ENCODE measurements at regions not wholly inside any gene's neighbourhood (a gene's known extent, or its start where the extent isn't known, plus 50 kb on each side); places are given as distances from the start of the nearest gene placed in this dataset.
A peak's percentile ranks its signal among the peaks of the same experiment; 100 is the strongest.
"Not testable (repeated sequence)": the region's sequence is repeated elsewhere in the genome, so short reads cannot be mapped to it uniquely, and the experiment has no call there.

DNA sequence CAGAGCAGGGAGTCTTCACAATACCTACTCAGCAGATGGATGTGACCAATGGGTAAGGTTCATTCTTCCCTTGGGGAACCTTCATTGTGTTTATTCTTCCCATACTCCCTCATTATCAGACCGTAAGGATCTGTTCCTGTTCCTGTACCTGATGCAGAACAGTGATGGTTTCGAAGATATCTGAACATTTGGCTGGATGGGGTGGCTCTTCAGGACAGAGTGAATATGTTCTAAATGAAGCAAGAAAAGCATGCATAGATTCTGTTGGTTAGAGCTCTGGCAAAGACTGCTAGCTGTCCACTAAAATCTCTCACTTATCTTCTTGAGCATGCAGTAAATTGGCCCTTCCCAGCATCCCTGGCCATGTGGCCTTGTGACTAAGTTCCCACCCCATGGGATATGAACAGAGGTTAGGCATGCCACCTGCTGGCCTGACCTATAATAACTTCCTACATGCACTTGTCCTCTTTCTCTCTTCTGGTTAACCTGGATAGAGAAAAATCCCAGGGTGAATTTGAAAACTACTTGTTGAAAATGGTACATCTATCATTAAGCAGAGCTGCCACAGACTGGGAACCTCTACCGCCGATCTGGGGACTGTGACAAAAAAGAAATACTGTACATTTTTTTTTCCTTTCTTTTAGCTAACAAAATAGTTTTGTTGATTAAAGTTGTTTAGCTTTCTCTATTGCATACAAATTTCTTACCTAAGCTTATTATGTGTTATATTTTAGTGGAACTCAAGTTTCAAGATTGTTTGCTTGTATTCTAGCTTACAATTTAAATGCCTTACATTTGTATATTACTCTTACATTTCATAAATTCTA is 60.0 kb upstream of the BANK1 start:
- peak; percentile 63 for DNase-seq

DNA sequence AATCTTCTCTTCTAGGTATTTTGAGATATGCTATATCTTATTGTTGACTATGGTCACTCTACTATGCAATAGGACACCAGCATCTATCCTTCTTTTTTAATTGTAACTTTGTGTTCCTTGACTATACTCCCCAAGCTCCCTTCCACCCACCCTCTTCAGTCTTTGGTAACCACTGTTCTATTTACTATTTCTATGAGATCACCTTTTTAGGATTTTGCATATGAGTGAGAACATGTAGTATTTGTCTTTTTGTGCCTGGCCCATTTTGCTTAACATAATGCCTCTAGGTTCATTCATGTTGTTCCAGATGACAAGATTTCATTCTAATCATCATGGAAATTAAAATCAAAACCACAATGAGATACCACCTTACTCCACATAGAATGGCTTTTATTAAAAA is 63.3 kb upstream of the BANK1 start:
- no peak for DNase-seq

DNA sequence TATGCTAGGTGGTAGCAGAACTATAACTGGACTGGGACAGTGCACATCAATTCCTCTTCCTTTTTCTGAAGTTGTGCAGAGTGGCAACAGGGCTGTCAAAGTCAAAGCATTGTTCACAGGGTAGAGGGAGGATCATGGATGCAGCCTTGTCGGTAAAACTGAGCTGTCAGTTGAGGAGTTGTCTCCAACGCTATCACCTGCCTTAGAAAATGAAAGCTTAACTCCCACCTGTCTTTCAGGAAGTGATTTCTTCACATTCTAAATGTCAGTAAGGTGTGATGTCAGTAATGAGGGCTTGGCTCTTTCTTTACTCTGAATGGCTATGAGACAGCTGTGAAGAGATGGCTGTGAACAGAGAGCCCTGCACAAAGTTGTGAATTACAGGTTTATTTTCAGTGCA is 66.4 kb upstream of the BANK1 start:
- no peak for DNase-seq

DNA sequence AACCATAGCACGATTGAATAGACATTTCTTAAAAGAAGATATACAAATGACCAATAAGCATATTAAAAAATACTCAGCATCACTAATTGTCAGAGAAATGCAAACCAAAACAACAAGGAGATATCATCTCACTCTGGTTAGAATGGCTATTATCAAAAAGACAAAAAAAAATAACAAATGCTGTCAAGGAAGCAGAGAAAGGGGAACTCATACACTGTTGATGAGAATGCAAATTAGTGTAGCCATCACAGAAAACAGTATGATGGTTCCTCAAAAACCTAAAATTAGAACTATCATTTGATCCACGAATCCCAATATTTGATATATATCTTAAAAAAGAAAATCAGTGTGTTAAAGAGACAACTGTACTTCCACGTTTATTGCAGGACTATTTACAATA is 71.7 kb upstream of the BANK1 start:
- no peak for DNase-seq

DNA sequence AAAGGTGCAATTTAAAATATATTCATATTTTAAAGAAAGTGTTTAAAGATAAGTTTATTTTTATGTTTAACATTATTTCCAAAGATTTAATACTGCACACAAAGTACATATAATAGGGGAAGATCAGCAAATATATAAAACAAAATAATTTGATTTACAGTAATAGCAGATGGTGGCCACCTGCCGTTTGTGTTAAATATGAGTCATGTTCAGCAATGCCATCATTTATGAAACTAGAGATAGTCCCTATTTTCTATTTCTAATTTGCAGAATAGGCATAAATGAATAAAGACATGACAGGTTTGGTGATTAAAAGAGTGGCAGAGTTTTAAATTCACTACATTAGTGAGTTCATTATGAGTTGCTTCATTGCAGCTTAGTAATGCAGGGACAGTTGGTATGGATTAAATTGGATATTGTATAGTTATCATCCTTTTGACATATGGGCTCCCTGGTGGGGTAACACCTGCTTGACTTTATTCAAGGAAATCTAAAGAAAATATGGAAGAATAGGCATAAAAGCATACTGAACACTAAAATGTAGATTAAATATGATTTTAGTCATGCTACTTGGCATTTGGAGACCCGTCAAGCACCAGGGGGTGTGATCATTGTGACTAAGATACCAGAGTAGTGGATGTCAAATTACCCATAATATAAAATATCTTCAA is 78.8 kb upstream of the BANK1 start:
- DNase-seq = no peak

DNA sequence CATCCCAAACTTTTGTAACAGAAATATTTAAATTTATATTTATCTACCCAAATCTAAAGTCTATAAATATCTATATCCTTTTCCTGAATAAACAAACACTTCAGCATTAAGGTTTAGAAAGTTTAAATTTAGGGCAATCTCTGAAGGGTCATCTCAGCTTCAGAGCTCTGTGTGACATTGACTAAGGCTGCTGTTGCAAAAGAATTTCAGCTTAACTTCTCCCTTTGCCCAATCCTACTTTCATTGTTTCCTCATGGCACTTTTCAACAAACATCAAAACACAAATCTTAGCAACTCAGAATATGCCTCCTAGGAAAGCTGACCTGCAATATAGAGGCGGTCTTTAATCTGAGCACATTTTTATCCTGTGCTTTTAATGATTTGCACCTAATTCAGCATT is 79.7 kb upstream of the BANK1 start:
- peak; percentile 69 for DNase-seq

DNA sequence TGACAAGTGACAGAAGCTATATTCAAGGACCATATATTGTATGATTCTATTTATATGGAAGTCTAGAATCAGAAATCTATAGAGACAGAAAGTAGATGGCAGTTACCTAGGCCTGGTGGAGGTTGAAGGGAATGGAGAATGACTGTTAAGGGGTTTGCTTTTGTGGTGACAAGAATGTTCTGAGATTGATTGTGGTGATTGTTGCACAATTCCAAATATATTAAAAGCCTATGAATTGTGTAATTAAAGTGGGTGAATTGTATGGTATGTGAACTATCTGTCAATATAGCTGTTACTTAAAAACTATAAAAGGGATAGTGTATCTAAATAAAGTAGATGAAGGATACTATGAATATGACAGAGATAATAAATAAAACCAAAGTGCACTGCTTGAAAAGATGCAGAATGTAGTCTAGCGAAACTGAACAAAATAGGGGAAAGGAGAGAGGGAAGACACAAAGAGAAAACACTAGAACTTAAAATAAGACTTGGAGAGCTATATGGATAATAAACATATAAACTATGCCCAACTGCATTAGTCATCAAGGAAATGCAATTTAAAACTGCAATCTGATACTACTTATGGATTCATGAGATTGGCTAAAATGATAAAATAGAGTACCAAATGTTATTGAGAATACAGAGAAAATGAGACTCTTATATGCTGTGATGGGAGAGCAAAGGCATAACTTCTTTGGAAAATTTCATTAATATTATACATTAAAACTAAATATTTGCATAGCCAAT is 82.1 kb upstream of the BANK1 start:
- no peak for DNase-seq

DNA sequence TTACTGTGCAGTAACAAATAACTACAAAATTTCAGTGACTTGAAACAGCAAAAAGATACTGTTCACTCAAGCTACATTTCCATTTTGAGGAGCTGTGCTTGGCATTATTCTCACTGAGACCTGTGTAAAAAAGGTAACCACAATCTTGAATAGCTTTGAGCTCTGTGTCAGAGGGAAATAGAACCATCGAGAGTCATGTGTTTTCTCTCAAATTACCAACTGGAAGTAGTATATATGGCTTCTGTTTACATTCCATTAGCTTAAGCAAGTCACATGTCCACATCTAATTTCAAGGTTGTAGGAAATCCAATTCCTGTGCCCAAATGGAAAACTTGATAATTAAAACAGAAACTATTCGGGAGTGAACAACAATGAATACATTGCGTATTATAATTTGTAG is 82.9 kb upstream of the BANK1 start:
- no peak for DNase-seq

DNA sequence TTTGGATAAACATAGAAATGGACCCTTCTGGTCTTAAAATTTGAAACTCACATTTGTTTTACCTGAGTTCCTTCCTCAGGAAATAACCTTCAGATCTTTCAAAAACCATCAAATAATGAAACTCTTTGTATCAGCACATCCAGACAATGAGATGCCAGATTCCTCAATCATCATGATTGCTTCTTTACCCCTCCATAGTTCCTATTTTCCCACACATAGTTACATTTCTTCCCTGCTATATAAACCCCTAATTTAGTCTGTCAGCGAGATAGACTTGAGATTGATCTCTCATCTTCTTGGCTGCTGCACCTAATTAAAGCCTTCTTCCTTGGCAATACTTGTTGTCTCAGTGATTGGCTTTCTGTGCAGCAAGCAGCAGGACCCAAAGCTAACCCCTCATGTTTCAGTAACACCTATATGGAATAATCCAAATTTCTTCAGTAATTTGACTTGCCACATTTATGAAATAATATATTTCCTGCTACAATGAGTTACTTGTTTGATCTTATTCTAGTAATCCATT is 83.9 kb upstream of the BANK1 start:
- no peak for DNase-seq

DNA sequence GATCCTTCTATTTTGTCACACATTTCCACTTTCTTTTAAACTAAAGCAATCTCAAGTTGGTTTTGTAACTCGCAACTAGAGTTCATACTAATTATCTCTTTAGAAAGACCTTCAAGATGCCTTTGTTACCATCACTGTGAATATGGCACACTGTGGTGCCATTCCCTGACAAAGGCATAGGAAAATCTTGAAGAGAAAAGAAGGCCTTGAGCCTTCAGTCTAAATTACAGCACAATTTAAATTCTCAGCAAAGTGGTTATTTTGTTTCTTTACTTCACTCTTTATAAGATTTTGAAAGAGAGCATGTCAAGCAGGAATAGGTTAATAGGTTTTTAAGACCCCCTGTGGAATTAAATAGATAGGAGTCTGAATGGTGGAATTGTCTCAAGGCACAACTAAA is 89.0 kb upstream of the BANK1 start:
- DNase-seq = no peak

DNA sequence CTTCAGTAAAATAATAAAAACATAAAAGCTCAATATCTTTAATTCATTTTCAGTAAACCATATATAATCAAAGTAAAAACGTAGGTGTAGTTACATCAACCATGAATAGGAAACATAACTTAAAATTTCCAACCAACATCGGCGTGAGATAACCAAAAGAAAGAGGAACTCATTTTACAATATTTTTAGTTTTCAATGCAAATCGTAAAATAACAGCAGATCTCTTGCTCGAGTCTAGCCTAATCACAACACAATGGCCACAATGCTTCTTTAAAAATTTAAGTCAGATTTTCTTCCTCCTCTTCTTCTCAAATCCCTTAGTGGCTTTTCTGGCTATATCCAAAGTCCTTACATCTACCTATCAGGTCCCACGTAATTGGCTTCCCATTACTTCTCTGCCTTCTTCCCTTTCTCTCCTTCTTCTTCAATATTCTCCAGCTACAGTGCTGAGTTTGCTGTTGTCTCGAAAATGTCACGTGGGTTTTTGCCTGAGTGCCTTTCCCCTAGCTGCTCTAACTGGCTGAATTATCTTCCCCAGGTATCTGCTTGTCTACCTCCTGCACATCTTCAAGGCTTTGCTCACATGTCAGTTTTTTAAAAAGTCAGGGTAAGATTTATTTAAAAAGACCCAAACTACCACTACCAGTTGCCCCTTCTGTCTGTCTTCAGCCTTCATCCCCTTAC is 90.9 kb upstream of the BANK1 start:
- peak; percentile 5 for DNase-seq

DNA sequence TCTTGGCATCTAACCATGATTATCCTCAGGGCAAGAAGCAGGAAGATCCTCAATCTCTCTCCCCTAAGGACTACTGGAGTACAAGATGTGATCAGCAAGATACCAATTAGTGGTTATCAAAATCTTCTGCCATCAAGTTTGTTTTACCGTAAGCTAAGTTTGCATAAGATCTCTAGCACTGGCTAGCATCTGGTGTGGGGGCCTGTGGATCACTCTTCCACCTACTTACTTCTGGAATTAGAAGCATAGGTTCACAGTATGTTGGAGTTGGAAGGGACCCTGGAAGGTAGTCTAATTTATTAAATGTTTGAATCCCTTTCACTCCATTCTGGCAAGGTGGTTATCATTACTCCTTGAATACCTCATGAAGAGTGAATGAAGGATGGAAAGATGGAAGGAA is 93.3 kb upstream of the BANK1 start:
- DNase-seq = no peak

DNA sequence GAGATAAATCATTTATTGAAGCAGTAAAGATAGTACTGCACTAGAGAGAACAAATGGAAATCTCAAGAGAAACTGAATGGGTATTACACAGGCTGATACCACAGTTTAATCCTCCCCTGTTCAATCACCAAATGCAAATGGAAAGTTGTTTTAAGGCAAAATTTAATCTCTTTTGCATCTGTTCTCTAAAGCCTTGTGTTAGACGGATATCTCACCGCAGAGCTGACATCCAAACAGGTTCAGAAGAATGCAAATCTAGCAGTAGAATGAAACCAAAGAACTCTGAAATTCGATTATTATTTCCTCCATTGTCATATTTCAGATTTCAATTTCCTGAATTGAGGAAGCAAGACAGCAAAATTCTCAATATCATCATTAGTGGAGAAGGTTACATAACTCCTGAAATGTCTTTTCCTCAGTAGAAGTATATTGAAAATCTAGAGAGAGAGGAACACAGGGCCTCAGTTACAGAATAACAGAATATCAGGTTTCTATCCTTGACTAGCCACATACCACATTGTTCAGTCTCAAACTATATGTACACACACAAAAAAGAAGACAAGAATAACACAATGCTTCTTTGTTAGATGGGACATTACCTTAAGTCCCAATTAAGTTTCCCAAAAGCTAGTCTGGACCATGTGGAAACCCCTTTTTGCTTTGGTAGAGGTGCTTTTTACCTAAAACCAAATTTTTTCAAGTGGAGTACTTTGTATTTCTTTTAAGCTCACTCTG is 94.1 kb upstream of the BANK1 start:
- DNase-seq = no peak

DNA sequence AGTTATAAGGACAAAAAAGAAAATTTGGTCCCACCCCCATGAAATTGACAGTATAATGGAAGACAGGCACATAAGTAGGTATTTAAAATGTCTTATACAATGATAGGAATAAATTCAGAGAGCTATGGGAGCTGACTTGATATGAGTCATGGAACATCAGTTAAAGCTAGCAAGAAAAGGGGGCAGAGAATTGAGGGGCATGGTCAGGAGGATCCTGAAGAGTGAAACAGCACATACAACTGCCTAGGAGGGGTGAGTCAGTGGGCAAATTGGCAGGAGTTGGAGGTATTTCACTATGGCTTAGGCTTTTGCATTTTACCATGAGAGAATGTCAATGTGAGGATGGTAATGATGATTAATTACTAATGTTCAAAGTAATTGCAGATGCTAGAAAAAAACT is 95.4 kb upstream of the BANK1 start:
- no peak for DNase-seq

DNA sequence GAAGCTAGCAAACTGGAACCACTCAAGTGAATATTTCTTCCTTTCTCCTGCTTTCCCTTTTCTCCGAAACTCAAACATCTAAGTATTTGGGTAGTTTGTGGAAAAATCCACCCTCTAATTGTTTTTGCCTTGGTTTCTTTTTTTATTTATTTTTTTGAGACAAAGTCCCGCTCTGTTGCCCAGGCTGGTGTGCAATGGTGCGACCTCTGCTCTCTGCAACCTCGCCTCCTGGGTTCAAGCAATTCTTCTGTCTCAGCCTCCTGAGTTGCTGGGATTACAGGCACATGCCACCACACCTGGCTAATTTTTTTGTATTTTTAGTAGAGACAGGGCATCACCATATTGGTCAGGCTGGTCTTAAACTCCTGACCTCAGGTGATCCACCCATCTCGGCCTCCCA is 96.1 kb upstream of the BANK1 start:
- not testable (repeated sequence) for DNase-seq

DNA sequence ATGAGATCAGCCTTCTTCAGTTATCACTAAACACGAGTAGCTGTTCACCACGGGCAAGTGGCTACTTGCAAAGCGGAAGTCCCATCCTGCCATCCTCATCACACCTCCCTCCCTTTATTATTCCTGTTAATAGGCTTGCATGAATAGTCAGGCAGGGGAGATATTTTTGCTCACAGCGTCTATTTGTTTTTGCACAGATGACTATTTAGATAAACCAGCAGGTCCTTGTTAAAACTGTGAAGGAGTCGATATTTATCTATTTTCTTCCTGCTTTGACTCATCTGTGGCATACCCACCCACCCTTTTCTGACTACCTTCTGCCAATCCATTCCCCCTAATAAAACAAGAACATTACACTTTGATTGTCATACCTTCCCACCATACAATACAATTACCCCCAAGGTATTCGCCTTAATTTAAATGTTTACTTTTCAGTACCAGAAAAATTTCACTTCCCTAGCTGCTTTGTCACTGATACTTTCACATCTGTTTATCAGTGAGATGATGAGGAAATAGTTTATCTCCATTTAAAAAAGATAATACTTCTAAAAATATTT is 96.6 kb upstream of the BANK1 start:
- no peak for DNase-seq

DNA sequence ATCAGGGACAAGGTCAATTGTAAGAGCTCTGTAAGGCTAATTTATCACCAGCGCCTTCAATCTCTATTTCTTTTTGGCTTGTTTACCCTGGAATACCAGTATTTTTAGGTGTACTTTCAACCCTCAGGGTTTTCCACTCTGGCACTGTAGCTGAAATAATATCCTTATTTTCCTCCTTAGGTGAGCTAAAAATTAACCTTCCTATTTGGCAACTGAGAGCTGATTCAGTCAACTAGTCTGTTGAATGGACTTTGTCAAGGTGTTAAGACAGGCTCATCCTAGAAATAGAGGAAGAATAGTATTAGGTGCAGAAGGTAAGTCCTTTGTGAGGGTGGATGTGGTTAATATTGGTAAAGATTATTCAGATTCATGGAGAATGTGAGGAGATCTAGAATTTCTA is 101.3 kb upstream of the BANK1 start:
- no peak for DNase-seq

DNA sequence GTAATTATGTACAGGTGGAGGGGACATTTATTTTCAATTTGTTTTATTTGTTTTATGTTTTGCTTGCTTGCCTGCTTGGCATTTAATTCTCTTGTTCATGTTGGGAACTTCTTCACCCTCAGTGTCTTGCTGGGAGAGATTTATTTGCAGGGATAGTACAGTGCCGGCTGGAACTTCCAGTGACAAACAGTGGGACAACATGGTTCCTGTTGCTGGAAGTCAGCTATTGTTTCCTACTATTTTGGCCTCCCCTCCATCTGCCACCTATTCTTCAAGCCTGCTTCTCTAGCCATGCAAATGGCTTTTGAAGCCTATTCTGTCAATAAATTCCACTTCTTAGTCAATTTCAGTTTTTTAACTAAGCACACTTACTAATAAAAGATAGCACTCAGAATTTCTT is 105.4 kb upstream of the BANK1 start:
- no peak for DNase-seq

DNA sequence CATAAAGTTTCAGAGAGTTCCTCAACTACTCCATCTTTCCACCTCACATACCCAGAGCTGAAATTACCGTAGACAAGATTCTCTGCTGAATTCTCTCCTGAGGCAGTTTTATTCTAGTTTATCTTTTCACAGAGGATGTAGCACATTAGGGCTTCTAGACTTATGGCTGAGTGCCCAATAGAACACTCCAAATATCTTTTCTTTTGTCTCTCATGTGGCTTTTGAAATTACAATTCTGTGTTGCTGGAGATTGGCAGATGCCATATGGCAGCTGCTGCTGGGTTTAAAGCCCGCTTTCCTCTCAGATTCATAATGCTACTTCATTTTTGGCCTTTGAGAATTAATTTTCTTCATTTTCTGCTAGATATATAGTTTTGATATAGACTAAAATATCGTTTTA is 107.6 kb upstream of the BANK1 start:
- no peak for DNase-seq

DNA sequence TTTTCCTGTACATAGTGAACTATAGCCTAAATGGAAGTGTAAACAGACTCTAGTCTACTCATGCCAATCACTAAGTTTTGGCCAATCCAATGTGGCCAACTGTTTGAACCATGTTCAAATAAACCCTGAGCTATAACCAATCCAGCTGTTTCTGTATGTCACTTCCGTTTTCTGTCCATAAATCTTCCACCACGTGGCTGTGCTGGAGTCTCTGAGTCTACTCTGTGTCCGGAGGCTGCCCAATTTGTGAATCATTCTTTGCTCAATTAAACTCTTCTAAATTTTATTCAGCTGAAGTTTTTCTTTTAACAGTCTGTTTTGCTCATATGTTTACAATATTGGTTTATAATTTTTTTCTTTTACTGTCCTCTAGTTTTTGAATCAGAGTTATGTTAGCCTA is 112.3 kb upstream of the BANK1 start:
- DNase-seq = no peak

DNA sequence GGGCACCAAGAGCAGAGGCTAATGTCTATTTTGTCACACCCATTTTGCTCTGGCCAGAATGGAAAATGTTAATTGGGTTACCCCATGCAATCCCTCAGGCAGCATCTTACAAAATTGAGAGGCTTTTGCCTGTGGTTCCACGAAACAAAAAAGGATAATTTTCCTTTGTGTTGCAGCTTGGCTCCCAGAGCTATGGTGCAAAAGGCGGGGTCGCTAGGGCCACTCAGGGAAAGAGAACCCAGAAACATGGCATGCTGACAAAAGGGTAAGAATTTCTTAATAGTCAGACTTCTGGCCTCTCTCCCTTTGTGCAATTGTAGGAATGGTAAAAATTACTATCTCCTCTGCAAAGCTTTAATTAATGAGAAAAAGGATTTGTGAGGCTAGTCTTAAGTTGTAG is 119.6 kb upstream of the BANK1 start:
- no peak for DNase-seq

DNA sequence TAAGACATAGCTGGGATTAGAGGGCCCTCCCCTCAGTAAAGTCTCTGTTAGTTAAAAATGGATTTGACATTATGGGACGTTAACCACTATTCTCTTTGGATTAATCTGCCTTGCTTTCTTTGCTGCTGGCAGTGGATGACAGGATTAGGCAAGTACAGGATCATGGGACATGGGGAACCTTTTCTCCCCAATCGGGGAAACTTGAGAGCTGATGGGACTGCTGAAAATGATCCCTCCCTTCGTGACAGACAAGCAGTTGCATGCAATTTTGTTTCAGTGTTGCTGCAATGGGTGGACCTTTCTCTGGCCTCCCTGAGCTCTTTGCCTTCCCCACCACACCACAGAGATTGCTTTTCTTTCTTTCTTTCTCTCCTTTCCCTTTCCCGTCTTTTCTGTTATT is 120.2 kb upstream of the BANK1 start:
- DNase-seq = no peak
